ENCODE measurements at regions not wholly inside any gene's neighbourhood (a gene's known extent, or its start where the extent isn't known, plus 50 kb on each side); places are given as distances from the start of the nearest gene placed in this dataset.

DNA sequence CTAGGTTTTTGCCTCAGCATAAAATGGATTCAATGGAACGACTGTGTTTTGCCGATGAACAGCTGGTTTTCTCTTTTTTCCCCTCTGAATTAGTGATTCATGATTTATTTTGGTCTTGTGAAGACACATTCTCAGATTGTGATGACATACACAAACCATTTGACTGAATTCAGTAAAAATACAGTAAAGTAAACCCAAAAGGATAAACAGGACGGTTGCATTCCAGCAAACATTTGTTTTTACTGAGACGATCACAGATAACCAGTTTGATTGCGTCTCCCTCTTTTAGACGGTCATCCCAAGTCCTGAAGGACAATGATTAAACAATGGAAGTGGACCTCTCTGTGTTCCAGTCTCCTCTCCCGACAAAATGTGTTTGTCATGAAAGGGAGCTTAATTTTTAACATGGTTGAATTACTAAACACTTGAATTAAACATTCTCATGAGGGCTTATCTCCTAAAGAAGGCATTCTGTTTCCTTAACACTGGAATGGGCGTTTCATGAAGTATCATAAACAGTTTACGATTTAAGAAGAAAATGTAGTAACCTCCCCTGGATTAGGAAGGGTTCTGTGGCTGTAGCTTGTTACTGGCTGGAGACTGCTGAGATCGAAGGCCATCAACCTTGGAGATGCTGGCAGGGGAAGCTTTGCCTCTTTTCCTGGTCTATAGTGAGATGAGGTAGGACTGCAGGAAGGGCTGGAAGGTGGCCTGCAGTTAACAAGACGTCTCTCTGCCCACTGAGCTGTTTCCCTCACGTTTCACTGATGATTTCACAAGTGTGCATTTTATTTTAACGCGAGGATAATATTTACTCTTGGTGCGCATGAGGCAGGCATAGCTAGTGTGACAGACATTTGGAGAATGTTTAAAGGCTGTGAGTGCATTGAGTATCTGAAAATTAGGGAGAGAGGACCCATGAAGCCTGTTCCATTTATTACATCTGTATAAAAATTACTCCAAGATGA, 457.9 kb downstream of the FGF9 start:
- DNase-seq (ENCODE audit: low spot score), result peak; percentile 12

DNA sequence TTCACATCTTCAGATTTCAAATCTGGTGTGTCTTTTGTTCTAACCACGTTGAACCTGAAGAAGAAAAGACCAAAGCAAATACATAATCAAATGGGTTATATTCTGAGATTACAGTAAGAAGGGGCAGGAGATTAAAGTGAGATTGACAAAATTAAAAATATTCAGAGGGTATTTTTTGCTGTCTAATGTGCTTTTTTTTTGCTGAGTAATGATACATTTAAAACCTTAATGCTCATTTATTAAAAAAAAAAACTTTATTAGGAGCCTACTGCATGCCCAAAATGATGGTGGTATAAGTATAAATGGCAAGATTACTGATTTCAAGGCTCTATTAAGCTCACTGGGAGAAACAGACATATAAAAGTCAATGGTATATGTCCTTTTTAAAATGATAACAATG, 459.4 kb downstream of the FGF9 start:
- no peak for DNase-seq (ENCODE audit: low spot score)

DNA sequence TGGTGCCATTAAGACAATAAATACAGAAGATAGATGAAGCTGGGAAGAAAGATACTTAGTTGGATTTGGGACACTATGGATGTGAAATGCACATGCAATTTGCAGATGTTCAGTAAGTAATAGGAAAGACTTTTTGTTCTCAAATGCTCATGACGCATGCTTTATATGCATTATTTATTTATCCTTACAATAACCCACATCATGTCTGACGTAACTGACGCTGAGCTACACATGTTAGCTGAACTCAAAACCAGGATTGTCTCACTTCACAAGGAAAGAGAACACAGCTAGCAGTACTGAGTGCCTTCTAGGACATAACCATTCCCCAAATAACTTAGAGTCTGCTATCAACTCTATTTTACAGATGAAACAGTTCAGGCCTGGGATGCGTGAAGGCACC, 463.4 kb downstream of the FGF9 start:
- no peak for DNase-seq (ENCODE audit: low spot score)

DNA sequence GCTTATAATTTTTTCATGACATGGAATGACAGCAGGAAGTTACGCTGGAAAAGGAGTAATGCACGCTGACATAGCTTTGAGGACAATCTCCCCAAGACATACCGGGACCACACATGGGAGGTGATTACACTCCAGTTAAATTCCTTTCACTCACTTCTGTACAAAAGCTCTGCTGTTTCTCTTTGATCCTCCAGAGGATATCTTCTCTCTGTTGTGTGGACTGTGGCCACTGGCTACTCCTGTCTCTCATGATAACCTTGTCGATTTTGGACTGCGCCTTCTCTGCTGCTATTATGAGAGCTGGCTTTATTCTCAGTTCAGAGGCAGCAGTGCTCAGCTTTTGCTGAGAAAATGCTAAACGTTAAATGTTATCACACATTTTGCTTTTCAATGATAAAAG, 464.6 kb downstream of the FGF9 start:
- no peak for DNase-seq (ENCODE audit: low spot score)

DNA sequence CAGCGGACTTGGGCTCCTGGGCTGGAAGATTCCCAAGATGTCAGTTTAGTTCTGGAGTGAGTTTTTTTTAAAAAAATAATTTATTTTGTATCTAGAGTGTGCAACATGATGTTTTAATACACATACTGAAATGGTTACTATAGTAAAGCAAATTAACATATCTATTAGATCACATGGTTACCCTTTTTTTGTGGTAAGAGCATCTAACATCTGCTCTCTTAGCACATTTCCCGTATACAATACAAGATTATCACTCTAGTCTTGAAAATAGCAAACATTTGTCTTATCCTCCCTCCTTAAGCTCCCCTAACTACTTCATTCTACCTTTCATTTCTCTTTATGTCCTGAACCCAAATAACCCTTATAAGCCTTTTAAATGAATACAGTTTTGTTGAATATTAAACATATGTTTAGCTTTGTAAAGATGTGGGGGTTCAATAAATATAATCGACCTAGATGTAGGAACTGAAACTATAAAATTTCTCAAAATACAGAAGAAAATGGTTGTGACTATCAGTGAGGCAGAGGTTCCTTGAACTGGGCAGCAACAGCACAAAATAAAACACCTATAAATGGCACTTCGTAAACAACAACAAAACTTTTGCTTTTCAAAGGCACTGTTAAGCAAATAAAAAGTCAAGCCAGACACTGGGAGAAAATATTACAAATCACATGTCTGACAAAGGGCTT, 466.6 kb downstream of the FGF9 start:
- no peak for DNase-seq (ENCODE audit: low spot score)

DNA sequence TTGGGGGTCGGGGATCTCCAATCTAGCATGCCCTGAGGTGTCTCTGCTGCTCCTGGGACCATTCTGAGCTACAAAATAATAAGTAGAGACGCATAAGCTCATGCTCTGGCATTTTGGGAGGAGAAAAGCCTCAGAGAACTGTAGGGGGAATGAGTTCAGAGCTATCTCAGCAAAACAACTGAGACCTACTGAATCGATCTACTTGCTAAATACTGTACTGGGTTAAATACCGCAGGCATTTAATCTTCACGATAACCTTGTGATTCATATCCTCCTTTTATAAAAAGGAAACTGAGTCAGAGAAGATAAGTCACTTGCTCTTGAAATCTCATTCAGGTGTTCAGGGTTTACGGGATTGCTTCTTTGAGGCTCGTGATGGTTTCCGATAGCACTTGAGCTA, 468.1 kb downstream of the FGF9 start:
- no peak for DNase-seq (ENCODE audit: low spot score)

DNA sequence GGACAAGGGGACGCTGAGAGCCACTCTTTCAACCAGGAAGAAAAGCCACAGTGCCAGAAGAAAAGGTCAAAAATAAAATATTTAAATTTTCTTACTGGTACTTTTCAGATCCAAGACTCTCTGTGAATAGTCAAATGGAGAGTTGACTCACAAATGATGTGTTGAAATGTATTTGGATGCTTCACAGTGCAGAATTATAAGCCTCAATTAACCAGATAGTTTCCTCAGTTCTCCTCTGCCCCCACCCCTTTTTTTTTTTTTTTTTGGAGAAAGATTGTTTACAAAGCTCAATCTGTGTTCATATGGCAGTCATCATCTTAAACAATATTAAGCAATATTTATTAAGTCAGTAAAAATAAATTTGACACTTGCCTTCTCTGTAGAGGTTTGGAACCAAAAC, 470.8 kb downstream of the FGF9 start:
- DNase-seq (ENCODE audit: low spot score), result no peak

DNA sequence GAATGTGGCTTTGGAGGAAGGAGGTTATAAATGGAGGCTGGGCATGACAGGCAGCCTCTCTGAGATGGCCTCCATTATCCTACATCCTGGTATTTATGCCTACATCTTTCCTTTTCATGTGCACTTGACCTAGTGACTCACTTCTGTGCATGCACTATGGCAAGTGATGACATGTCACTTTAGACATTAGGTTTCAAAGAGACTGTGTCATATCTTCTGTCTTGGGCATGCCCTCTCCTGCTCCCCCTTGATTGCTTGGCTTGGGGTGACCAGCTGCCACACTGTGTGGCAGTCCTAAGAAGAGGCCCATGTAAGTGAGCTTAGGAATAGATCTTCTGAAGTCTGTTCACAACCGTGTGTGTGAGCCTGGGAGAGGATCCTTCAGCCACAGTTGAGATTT, 472.8 kb downstream of the FGF9 start:
- DNase-seq (ENCODE audit: low spot score), result no peak

DNA sequence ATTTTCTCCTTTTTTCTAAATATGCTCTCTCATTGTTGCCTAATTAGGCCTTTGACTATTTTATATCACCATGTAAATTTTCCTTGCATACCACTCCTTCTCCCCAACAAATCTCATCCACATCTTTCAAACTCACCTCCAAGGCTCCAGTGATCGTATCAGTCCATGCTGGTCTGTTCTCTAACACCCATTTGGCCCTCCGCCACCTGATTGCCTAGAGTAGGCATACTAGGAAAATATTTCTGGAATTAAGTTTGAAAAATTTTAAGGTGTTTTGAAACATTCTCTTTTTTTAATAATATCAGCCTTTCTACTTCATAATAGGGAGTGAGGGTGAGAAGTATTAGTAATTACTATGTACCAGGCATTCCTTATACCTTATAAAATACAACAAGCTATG, 473.9 kb downstream of the FGF9 start:
- no peak for DNase-seq (ENCODE audit: low spot score)

DNA sequence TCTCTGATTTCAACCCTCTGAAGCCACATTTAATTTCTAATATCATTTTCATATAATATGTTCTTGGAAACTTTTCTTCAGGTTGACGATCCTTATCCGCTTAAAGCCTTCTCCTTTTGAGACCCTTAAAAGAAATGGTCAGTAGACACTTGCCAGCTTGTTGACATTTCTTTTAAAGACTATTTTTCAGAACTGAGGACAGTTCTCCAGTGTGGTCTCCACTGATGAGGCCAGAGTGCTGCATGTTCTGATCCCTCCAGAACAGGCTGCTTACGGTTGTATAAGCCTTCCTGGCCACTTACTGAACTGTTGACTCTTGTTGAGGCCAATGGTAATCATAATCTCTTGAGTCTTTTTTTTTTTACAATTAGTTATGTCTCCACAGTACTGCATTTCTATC, 477.3 kb downstream of the FGF9 start:
- no peak for DNase-seq (ENCODE audit: low spot score)

DNA sequence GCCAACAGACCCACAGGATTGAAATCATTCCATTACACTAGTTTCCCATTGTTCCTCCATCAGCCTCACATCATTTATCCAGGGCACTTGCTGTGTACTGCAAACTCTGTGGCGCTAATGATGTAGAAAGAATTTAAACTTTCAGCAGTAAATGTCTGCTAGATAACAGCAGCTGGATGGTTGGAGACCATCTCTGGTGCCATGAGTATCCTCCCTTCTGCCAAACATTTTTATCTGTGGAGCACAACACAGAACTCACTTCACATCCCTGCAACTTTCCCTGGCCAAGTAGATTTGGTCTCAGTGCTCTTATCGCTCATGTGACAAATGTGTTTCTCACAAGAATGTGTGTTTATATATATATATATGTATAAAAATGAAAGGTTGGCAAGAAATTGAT, 481.9 kb downstream of the FGF9 start:
- DNase-seq (ENCODE audit: low spot score), result no peak

DNA sequence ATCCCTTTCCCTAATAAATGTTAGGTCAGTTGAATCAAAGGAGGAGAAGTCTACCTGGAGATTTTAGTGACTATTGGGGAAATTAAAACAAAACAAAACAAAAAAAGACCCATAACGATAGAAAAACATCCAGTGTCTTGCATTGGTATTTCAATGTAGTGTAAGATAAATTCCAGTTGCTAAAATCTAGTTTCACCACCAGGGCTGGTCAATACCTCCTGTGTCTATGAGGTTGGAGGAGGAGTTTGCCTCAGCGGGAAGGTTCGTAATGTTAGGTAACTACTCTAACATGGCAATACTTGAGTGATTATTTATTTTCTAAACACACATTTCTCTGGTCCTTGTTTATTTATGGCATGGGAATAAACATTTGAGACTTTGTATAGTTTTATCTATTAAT, 483.2 kb downstream of the FGF9 start:
- DNase-seq (ENCODE audit: low spot score), result no peak

DNA sequence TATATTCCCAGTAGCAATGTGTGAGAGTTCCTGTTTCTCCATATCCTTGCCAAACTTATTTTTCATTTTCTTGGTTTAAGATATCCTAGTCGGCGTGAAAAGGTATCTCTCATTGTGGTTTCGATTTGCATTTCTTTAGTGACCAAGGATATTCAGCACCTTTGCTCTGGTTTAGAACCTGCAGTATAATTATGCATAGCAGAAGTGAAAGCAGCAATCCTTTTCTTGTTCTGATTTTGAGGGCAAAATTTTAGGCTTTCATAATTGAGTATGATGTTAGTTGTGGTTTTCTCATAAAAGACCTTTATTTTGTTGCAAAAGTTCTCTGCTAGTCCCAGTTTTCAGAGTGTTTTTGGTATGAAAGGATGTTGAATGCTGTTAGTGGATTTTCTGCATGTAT, 491.0 kb downstream of the FGF9 start:
- no peak for DNase-seq (ENCODE audit: low spot score)

DNA sequence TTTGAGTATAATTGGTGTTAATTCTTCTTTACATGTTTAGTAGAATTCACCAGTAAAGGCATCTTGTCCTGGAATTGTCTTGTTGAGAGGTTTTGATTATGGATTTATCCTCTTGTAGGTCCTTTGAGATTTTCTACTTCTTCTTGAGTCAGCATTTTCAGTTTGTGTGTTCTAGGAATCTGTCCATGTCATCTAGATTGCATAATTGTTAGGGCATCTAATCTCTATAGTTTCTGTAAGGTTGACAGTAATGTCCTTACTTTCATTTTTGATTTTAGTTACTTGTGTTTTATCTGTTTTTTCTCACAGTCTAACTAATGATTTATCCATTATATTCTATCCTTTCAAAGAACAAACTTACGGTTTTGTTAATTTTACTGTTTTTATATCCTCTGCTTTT, 492.0 kb downstream of the FGF9 start:
- no peak for DNase-seq (ENCODE audit: low spot score)

DNA sequence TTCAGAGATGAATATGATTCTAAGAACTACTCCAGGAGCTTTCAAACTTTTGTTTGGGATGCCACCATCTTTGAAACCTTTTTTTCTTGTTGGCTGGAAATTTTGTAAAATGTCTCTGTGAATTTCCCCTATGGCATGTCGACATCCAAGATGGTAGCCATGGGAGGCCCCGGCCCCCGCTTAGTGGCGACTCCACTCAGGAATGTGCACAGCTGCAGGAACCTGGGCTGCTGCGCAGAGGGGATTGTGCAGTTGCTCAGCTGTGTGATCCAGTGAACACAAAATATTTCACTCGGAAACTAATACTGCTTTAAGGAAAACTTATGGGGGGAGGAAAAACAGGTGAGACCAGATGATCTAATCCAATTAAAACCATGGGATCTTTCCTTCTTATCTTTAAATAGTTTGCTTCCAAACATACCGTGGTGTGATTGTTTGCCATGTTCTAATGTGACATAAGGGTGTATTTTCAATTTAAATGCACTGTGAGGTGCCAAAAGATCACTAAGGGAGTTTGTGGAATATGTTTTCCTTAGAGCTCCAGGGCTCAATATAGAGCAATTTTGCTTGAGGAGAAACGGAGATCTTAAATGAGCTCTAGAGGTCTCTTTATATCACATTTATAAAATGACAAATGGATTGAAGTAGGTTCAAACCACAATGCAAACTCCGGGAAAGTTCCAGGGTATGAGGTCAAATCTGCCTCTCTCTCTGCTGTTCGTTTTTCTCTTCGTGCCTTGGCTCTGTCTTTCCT, 497.7 kb downstream of the FGF9 start:
- no peak for DNase-seq (ENCODE audit: low spot score)

DNA sequence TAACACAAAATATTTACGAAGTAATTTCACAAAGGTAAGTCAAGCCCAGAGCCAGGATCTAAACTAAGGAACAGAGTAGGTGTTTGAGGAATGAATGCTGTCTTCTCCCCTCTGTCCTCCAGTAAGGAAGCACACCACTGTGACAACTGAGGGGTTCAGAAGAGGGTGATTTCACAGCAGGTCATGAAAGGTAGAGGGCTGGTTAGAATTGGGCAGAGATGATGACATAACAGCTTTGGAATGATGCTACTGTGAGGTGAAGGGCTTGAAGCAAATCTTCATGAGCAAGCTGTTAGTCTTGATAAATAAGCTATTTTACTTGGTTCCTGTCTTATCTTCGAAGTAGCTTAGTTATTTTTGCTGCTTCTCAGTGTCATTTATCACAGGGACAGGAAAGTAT, 498.6 kb downstream of the FGF9 start:
- DNase-seq (ENCODE audit: low spot score), result no peak

DNA sequence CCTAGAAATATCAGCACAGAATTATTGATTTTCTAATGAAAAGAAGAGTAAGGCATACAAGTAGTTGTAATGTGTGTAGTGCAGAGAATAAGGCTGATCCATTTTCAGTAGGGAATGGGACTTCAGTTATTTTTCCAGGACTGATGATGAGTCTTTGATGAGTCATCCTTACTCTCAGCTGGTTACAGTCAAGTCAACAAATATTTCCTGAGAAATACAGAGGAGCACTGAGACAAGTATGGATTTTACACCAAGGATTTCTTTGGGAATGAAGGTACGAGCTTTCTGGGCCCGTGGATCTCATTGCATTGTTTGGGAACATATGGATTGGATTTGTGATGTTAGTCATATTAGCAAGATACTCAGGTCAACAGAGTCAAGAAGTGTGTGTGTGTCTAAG, 502.7 kb downstream of the FGF9 start:
- no peak for DNase-seq (ENCODE audit: low spot score)

DNA sequence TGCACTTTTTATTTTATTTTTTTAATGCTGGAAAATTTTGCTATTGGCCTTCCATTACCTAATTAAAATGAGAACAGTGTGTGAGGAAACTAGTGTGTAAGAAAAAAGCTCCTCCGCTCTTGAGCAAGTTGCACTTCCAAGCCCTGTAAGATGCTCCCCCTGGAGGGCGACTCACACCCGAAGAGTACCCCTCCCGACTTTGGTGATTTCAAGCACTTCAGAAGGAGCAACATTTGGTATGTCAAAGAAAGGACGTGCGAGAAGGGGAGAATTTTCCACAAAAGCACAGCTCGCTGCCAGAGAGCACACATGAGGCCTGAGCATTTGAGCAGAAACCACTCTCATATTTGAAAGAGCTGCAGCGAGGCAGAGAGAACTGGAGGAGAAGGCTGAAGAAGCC, 504.4 kb downstream of the FGF9 start:
- no peak for DNase-seq (ENCODE audit: low spot score)

DNA sequence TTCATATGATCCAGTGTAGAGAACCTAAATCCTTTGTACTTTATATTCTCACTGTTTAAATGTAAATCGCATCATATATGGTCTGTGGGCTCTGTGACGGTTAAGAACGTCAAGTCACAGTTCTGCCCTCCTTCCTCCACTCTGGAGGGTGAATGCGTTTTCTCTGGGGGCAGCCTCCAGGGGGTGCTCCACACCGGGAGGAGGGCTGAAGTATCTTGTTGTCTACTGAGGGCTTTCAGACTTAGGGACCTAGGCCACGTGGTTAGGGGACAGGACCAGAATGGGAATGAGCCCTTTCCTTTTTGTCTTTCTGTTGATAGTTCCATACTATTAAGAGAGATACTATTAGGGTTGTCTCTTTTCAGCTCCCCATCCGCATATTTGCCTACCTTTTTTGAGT, 504.9 kb downstream of the FGF9 start:
- DNase-seq (ENCODE audit: low spot score), result no peak

DNA sequence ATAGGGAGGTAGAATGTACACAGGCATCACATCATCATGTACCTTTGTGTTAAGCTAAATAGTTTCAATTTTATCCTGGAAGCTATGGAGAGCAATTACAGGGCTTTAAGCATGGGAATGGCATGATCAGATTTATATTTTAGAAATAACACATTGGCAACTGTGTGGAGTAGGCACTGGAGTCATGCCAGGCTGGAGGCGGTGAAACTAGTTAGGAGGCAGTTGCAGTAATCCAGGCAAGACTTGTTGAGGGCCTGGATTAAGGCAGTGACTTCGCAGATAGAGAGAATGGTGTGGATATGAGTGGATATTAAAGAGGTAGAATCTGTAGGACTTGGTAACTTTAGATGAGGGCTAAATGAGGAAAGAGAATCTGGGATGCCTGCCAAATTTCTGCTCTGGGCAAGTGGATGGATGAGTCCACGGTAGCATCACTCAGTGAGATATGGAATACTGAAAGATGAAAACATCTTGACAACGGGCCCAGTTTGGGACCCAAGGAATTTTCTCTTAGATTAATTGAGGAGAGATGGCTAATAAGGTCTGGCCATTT, 506.2 kb downstream of the FGF9 start:
- peak; percentile 52 for DNase-seq (ENCODE audit: low spot score)

DNA sequence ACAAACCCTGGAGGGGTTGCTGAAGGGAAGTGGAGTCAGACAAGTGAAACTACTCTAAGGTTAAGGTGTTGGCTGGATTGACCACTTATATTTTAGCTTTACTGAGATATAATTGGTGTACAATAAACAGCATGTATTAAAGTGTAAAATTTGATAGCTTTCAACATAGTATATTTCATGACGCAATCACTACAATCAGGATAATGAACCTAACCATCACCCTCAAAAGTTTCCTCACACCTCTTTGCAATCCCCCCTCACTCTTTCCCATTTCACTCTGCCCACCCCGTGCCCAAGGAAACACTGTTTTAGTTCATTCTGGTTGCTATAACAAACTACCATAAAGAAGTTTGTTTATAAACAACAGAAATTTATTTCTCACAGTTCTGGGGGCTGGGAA, 508.0 kb downstream of the FGF9 start:
- DNase-seq (ENCODE audit: low spot score), result no peak

DNA sequence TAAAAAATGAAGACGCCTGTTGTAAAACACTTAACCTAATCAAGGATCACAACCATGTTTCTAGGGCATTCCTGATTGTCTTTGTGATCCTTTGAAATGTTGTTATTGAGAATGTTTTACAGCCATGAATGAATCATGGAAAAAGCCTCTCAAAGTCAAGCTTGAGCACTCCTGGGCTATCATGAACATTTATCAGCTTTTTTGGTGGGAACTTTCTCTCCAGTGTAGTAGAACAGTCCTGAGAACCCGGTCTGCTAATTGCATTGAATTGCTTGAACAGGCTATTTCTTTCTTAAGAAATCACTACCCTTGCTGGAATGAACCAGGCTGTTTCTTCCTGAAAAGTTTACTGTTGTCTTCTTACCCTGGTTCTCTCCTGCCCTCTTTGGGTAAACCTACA, 516.5 kb downstream of the FGF9 start:
- DNase-seq (ENCODE audit: low spot score), result no peak

Measured in Ammon's horn (tissue), 1 donor.